ENCODE measurements at regions not wholly inside any gene's neighbourhood (a gene's known extent, or its start where the extent isn't known, plus 50 kb on each side); places are given as distances from the start of the nearest gene placed in this dataset.

DNA sequence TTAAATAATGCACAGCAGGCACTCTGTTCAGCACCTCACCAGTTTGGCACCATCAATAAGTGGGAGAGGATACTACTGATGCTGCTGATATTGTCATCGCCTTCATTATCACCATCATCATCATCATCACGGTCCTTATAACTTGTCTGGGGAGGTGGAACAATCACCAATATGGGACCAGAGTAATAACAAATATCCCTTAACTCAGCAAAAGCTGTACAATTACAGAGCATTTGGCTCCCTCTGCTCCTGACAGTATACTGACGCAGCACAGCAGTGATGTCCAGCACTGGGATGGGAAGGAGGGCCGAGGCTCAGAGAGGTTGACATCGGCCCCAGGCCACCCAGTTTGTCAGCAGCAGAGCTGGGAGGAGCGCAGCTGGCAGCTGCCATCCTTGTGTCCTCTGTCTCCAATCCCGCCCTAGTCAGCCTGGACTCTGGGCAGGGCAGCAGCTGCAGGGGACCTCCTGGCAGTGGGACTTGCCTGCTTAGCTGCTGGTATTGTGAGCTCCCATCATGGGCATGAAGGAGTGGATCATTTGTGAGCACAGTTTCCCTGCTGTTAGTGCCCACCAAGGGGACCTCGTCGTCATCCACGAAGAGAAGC, 90.0 kb downstream of the DHCR7 start:
- ATAC-seq (ENCODE audit: poor library complexity) (no peak), DNase-seq (no peak)
- intact Hi-C loops (cut with DNase I), result no loop called here

DNA sequence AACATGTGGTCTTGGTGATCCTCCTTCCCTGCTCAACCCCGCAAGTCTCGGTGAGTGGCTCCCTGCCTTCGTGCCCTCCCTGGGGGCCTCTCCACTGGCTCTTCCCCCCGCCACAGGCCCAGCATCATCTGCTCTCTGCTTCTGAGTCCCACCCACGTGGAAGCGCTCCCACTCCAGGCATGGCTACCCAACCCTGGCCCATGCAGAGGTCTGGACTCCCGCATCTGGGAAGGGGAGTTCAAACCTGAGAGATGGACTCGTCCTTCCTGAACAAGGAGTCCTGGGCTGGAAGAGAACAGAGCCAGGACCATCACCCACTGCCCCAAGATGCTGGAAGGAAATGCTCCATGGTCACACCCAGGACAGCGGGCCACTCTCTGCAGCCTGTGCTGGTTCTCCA, 90.8 kb downstream of the DHCR7 start:
- no peak for DNase-seq
- ATAC-seq (ENCODE audit: poor library complexity), result no peak
- intact Hi-C loops (cut with DNase I), result no loop called here

DNA sequence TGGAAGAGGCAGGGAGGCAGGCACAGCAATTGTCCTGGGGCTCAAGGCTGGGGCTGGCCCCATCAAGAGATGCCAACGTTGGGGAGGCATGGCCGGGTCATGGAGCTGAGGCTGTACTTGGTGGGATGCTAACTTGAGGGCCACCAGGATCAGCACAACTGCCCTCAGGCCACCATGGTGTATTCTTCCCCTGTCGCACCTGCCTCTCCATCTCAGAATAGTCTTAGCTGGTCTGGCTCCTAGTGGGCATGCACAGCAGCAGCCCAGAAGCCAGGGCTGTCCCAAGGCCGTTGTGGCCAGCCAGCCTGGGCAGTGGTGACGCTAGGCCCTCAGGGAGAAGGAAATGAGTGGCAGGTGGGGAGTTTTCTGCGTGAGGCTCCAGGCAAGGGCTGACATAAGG, 91.3 kb downstream of the DHCR7 start:
- ATAC-seq (ENCODE audit: poor library complexity) (no peak), DNase-seq (no peak)
- intact Hi-C loops (cut with DNase I), result no loop called here

DNA sequence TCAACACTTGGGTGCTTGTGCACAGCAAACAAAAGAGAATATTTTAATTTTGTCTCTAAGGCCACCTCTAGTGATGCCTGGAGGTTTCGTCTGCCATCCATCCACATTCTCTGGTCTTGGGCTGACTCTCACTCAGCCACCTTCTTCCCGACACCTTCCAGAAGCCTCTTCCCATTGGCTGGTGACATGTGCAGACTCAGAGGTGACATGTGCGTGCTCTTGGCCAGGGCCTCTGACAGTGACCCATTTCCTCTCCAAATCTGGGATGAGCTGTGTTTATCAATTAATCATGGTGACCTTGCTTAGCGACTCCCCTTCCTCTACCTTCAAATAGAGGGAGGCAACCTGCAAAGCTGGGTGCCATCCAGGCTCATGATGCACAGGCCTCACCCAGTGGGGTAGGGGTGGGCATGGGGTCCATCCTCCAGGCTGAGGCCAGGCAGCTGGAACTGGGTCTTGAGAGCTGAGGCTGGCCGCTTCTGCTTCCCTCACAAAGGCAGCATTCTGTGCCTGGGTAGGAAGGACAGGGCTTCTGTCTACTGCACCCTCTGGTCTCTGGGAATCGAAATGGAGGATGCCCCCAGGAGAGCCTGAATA, 91.8 kb downstream of the DHCR7 start:
- intact Hi-C loops (cut with DNase I), result no loop called here
- ATAC-seq (ENCODE audit: poor library complexity), result no peak
- no peak for DNase-seq

DNA sequence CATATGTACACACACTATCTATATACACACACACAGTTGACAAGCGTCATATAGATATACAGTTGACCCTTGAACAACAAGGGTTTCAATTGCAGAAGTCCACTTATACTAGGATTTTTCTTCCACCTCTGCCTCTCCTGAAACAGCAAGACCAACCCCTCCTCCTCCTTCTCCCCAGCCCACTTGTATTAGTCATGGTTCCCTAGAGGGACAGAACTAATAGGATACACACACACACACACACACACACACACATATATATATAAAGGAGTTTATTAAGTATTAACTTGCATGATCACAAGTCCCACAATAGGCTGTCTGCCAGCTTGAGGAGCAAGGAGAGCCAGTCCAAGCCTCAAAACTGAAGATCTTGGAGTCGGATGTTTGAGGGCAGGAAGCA, 92.9 kb downstream of the DHCR7 start:
- ATAC-seq (ENCODE audit: poor library complexity) (no peak), DNase-seq (no peak)
- intact Hi-C loops (cut with DNase I), result no loop called here

GRCh38 chr11:71354394-71355105, 93.6 kb downstream of the DHCR7 start:
- DNase-seq, result no peak
- intact Hi-C loops (cut with DNase I), result no loop called here
- ATAC-seq (ENCODE audit: poor library complexity), result no peak

- intact Hi-C loops (cut with DNase I), result no loop called here
- DNase-seq (no peak), ATAC-seq (ENCODE audit: poor library complexity) (no peak)
Measured at GRCh38 chr11:71352748-71353147, 95.4 kb downstream of the DHCR7 start.

DNA sequence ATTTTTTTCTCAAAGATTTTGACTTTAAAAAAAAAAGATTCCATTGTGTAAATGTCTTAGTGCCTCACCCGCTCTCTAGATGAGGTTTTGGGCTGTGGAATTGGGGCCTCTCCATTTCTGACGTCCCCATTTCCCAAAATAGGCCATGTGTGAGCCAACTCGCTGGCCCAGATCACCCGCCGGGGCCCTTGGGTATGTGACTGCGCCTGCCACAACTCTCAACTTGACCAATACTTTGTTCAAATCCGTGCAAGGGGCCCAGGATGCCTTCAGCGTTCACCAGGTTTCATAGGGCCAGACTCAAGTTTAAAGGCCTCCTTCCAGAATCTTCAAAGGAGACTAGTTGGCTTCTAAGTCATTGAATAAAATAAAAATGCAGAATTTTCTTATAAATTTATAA, 96.0 kb downstream of the DHCR7 start:
- no peak for DNase-seq
- intact Hi-C loops (cut with DNase I), result no loop called here
- no peak for ATAC-seq (ENCODE audit: poor library complexity)

GRCh38 chr11:71349627-71350026, 97.2 kb upstream of the SHANK2 start:
- no peak for DNase-seq
- no peak for ATAC-seq (ENCODE audit: poor library complexity)
- intact Hi-C loops (cut with DNase I), result no loop called here

DNA sequence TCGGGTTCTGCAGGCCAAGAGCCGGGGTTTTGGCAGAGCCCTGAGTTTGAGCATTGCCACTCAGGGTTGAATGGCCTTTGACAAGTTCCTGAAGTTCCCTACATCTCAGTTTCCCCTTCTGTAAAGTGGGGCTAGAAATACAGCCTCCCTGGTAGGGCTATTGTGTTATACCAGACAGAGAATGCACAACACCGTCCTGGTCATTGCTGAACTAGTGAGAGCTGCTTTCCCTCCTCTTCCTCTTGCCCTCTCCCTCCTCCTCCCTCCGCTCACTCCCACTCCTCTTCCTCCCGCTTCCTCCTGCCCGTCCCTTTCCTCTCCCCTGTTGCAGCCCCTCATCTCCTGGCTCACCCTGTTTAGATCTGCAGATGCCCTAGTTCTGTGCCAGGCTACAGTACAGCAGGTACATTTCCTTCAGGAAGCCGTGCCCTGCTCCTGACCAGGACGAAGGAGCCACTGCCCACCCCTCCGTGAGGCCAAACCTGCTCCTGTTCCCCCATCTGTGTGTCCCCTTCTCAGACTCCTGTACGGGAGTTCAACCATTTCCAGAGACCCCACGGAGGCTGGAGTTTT, 91.5 kb upstream of the SHANK2 start:
- ATAC-seq (ENCODE audit: poor library complexity) (no peak), DNase-seq (no peak)
- intact Hi-C loops (cut with DNase I), result no loop called here

DNA sequence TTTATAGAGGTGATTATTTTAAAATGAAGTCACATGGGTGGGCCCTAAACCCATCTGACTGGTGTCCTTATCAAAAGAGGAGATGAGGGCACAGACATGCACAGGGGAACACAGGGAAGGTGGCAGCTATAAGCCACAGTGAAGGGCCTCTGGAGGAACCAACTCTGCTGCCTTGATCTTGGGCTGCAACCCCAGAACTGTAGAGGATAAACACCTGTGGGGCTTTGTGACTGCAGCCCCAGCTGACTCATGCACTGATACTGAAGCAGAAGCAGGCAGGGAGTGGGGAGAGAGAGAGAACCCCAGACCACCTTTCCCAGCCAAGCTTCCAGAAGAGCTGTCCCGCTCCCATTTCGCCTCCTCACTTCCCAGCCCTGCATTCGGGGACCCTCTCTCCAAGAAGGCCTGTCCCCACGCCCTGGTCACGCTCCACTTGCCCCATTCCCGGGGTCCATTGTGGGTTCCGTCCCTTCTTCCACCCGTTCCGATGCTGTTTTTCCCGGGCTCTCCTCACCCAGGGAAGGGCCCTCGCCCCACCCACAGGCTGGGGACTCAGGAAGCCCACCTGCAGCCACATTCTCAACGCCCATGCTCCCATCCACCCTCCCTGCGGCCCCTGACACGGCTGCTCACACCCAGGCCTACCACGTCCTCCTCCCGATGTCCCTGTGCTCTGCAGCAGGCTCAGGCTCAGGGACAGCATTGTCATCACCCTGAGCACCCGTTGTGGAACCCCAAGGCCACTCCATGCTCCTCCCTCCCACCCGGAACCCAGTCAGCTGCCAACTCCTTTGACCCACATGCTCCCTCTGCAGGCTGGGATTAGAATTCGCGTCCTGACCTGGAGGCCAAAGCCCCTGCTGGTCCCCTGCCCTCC, 90.8 kb upstream of the SHANK2 start:
- intact Hi-C loops (cut with DNase I), result no loop called here
- no peak for ATAC-seq (ENCODE audit: poor library complexity)
- DNase-seq, result no peak

DNA sequence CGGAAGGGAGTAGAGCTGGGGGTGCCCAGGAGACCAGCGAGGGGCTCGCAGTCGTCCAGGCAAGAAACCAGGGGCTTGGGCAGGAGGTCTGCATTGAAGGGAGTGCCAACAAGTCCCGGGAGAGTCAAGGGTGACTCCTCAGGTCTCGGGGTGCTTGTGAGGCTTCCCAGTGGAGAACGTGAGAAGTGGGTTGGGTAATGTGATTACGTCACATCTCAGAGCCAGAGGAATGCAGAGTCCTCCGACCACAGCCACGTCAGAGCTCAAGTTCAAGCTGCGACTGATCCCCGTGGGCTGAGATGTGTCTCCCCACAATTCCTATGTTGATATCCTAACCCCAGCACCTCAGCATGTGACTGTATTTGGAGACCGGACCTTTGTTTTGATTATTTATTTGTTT, 89.7 kb upstream of the SHANK2 start:
- intact Hi-C loops (cut with DNase I), result no loop called here
- no peak for ATAC-seq (ENCODE audit: poor library complexity)
- no peak for DNase-seq

DNA sequence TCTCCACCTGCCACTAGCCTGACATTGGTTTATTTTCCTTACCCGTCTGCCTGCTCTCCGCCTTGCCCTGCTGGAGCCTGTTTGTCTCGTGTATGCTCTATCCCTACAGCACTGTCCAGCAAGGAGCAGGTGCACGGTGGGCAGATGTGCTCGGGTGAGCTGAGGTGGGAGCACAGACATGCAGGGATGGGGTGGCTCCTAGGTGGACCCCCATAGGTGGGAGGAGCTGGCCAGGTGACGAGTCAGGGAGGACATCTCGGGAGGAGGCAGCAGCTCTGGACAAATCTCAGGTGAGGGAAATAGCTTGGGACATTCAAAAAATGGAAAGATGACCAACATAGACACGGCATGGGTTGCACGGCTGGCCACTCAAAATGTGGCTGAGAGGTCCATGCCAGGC, 89.2 kb upstream of the SHANK2 start:
- intact Hi-C loops (cut with DNase I), result no loop called here
- ATAC-seq (ENCODE audit: poor library complexity), result no peak
- no peak for DNase-seq

DNA sequence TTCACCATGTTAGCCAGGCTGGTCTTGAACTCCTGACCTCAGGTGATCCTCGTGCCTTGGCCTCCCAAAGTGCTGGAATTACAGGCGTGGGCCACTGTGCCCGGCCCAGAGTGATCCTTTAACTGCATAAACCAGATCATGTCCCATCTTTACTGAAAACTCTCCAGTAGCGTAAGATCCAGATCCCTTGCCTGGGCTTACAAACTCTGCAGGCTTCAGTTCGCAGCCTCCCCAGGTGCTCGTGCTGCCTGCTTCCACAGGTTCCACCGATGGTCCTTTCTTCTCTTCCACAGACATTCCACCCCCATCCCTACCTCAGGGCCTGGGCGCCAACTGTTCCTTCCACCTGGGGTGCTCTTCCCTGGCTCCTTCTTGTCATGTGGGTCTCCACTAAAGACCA, 88.8 kb upstream of the SHANK2 start:
- intact Hi-C loops (cut with DNase I), result no loop called here
- ATAC-seq (ENCODE audit: poor library complexity), result no peak
- DNase-seq, result no peak

DNA sequence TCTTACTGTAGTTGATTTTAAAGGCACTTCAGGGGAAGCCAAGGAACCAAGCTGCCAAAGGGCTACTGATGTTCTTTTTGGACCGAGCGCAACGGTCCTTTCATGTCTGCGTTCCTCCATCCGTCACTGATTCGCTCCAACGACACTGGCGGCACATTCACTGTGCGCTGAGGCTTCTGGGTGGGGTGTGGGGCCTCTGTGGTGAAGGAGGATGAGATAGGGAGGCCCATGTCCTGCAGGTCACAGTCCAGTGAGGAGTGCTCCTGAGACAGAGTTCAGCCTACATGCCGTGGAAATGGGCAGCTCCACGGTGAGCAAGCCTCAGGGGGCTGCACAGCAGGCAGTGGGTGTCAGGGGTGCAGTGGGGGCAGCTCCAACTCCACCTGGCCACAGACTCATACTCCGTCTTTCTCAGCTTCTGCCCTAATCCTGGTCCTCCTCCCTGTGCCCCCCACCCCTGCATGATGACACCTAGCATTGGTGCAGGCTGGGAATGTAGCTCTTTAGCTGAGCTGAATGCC, 87.8 kb upstream of the SHANK2 start:
- DNase-seq, result no peak
- ATAC-seq (ENCODE audit: poor library complexity), result no peak
- intact Hi-C loops (cut with DNase I), result no loop called here

- ATAC-seq (ENCODE audit: poor library complexity) (no peak), DNase-seq (no peak)
- intact Hi-C loops (cut with DNase I), result no loop called here
Measured at GRCh38 chr11:71339396-71339881, 87.1 kb upstream of the SHANK2 start.

DNA sequence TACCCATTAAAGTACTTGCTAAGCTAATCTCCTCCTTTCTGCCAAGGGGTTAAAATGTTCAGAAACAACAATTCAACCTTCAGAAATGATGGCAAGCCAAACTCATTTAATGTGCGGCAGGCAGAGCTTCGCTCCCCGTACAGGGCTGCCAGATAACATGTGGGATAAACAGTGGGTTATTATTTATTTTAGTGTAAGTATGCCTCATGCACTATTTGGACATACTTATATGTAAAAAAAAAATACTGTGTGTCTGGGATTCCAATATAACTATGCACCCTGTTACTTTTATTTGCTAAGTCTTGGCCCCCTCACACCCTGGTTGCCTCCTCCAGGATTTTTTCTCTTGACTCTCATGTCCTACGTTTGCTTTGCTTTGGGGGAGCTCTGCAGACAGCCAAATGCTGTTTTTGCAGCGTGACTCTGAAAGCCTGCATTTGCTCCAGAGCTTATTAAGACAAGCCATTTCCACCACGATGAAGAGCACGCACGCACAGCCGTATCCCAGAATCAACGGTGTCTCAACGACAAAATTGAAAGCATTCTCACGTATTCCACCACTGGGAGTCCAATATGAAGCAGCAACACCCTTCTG, 86.5 kb upstream of the SHANK2 start:
- intact Hi-C loops (cut with DNase I), result no loop called here
- ATAC-seq (ENCODE audit: poor library complexity), result no peak
- DNase-seq, result no peak

DNA sequence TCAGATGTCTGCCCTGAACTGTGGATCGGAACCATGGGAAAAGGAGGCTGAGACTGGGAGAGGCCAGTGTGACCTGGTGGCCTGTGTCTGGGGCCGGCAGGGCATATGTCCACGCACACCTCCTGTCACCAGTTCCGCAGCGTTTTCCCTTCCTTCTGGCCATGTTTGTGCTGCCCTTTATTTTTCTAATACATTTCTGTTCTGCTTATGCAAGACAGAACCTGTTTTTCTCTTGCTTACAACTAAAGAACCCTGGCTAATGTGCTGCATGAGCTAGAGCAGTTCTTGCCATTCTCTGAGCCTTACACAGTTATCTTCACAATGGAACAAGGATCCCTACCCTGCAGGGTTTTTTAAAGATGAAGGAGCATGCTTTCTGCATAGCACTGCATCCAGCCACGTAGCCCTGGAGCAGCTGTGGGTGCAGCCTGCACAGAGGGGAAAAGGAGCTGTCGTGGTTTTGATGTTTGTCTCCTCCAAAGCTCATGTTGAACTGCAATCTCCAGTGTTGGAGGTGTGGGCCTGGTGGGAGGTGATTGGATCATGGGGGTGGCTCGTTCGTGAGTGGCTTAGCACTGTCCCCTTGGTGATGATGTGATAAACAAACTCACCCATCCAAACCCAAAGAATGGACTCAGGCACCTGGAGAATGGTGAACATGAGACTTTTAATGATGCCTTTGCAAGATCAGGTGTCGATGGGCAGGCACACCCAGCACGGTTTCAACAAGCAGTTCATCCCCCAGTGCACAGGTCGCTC, 84.8 kb upstream of the SHANK2 start:
- ATAC-seq (ENCODE audit: poor library complexity) (no peak), DNase-seq (no peak)
- intact Hi-C loops (cut with DNase I), result no loop called here

Data from Right ventricle myocardium superior (tissue), 1 donor.